HCT116 (cell line): ENCODE measurements at regions not wholly inside any gene's neighbourhood (a gene's known extent, or its start where the extent isn't known, plus 50 kb on each side); places are given as distances from the start of the nearest gene placed in this dataset.

Experiments
- ATF3 ChIP-seq: IDR thresholded peaks from 2 replicates; pipeline ENCODE4 v1.6.1; 2012
- CTCF ChIP-seq, 3 experiments: fragments of 200-600 bp in 1 of 3; sonication (generic) in 1 of 3; IDR thresholded peaks in 2 of 3; conservative IDR thresholded peaks in 1 of 3; 2 replicates each; pipeline ENCODE4 v1.5.1; 2012 to 2017; ENCODE audit warnings: low read depth in 2 of 3, low read length in 2 of 3, antibody characterized with exemption in 1 of 3, borderline replicate concordance in 1 of 3, control low read depth in 1 of 3, mild to moderate bottlenecking in 1 of 3, mixed read lengths in 1 of 3, mixed run types in 1 of 3, moderate library complexity in 1 of 3; ENCODE audit not compliant: insufficient read depth in 1 of 3
- EGR1 ChIP-seq: IDR thresholded peaks from 2 replicates; pipeline ENCODE4 v1.6.1; 2012; ENCODE audit warnings: low read depth
- EZH2 ChIP-seq: fragments of 200-600 bp; sonication (generic); IDR thresholded peaks from 2 replicates; pipeline ENCODE4 v1.6.1; 2017; ENCODE audit warnings: antibody characterized with exemption, mixed run types
- EZH2phosphoT487 ChIP-seq: fragments of 200-600 bp; IDR thresholded peaks from 2 replicates; pipeline ENCODE4 v1.6.1; 2018; ENCODE audit warnings: antibody characterized with exemption, borderline replicate concordance
- FOSL1 ChIP-seq: IDR thresholded peaks from 2 replicates; pipeline ENCODE4 v1.6.1; 2012; ENCODE audit warnings: low read depth
- MAX ChIP-seq: IDR thresholded peaks from 2 replicates; pipeline ENCODE4 v1.6.1; 2012
- POLR2A ChIP-seq: IDR thresholded peaks from 2 replicates; pipeline ENCODE4 v1.7.0; 2011; ENCODE audit warnings: borderline replicate concordance; ENCODE audit not compliant: insufficient read depth, insufficient read length; ENCODE audit errors: extremely low read depth
- POLR2AphosphoS5 ChIP-seq: IDR thresholded peaks from 2 replicates; pipeline ENCODE4 v1.6.1; 2011; ENCODE audit warnings: mild to moderate bottlenecking, low read depth, low read length, moderate library complexity
- RAD21 ChIP-seq: IDR thresholded peaks from 2 replicates; pipeline ENCODE4 v1.6.1; 2012; ENCODE audit warnings: low read depth, mild to moderate bottlenecking
- SIN3A ChIP-seq: IDR thresholded peaks from 2 replicates; pipeline ENCODE4 v1.6.1; 2012; ENCODE audit warnings: low read depth
- YY1 ChIP-seq: IDR thresholded peaks from 2 replicates; pipeline ENCODE4 v1.6.1; 2011; ENCODE audit warnings: low read length, low read depth, moderate library complexity, mild to moderate bottlenecking; ENCODE audit not compliant: insufficient replicate concordance; ENCODE audit errors: extremely low read depth
- TF ChIP-seq, protein P1 (sequence below): IDR thresholded peaks from 2 replicates; pipeline ENCODE4 v1.6.1; 2012; ENCODE audit warnings: low read depth

GRCh38 chr2:160792837-160793236 is 299.2 kb upstream of the RBMS1 start:
- TF ChIP-seq CTCF (IDR thresholded peaks at IDR 0.05 in 2 of 3, conservative IDR thresholded peaks at IDR 0.05 in 1 of 3; ENCODE audit: borderline replicate concordance in 1 of 3, insufficient read depth in 1 of 3, low read depth in 2 of 3, low read length in 2 of 3) (no peak), POLR2AphosphoS5 (no peak), POLR2A (no peak), EZH2 (no peak), YY1 (no peak), EZH2phosphoT487 (no peak), RAD21 (no peak), FOSL1 (no peak), ATF3 (no peak), MAX (no peak), EGR1 (no peak), SIN3A (no peak)
- TF ChIP-seq, protein P1, sequence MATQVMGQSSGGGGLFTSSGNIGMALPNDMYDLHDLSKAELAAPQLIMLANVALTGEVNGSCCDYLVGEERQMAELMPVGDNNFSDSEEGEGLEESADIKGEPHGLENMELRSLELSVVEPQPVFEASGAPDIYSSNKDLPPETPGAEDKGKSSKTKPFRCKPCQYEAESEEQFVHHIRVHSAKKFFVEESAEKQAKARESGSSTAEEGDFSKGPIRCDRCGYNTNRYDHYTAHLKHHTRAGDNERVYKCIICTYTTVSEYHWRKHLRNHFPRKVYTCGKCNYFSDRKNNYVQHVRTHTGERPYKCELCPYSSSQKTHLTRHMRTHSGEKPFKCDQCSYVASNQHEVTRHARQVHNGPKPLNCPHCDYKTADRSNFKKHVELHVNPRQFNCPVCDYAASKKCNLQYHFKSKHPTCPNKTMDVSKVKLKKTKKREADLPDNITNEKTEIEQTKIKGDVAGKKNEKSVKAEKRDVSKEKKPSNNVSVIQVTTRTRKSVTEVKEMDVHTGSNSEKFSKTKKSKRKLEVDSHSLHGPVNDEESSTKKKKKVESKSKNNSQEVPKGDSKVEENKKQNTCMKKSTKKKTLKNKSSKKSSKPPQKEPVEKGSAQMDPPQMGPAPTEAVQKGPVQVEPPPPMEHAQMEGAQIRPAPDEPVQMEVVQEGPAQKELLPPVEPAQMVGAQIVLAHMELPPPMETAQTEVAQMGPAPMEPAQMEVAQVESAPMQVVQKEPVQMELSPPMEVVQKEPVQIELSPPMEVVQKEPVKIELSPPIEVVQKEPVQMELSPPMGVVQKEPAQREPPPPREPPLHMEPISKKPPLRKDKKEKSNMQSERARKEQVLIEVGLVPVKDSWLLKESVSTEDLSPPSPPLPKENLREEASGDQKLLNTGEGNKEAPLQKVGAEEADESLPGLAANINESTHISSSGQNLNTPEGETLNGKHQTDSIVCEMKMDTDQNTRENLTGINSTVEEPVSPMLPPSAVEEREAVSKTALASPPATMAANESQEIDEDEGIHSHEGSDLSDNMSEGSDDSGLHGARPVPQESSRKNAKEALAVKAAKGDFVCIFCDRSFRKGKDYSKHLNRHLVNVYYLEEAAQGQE: no peak
